ENCODE measurements at regions not wholly inside any gene's neighbourhood (a gene's known extent, or its start where the extent isn't known, plus 50 kb on each side); places are given as distances from the start of the nearest gene placed in this dataset.

GRCh38 chr12:78697817-78698415 is 166.7 kb upstream of the SYT1 start:
- DNase-seq (ENCODE audit: low spot score): no peak

GRCh38 chr12:78698747-78699146 is 165.8 kb upstream of the SYT1 start:
- no peak for DNase-seq (ENCODE audit: low spot score)

- DNase-seq (ENCODE audit: low spot score): no peak
These were observed 164.0 kb upstream of the SYT1 start for GRCh38 chr12:78700565-78700964.

GRCh38 chr12:78703820-78704525 is 160.6 kb upstream of the SYT1 start:
- peak; percentile 20 for DNase-seq (ENCODE audit: low spot score)

- DNase-seq (ENCODE audit: low spot score): no peak
These were observed 152.6 kb upstream of the SYT1 start for GRCh38 chr12:78711954-78712353.

GRCh38 chr12:78712834-78713481 is 151.6 kb upstream of the SYT1 start:
- no peak for DNase-seq (ENCODE audit: low spot score)

- no peak for DNase-seq (ENCODE audit: low spot score)
These were observed 144.9 kb upstream of the SYT1 start for GRCh38 chr12:78719721-78720120.

GRCh38 chr12:78721906-78722305 is 142.7 kb upstream of the SYT1 start:
- no peak for DNase-seq (ENCODE audit: low spot score)

GRCh38 chr12:78725033-78725432 is 139.5 kb upstream of the SYT1 start:
- DNase-seq (ENCODE audit: low spot score): no peak

- DNase-seq (ENCODE audit: low spot score): no peak
These were observed 138.5 kb upstream of the SYT1 start for GRCh38 chr12:78725951-78726580.

GRCh38 chr12:78726854-78727253 is 137.7 kb upstream of the SYT1 start:
- no peak for DNase-seq (ENCODE audit: low spot score)

- DNase-seq (ENCODE audit: low spot score): no peak
These were observed 132.1 kb upstream of the SYT1 start for GRCh38 chr12:78732481-78732880.

GRCh38 chr12:78739653-78740052 is 124.9 kb upstream of the SYT1 start:
- no peak for DNase-seq (ENCODE audit: low spot score)

- no peak for DNase-seq (ENCODE audit: low spot score)
These were observed 118.6 kb upstream of the SYT1 start for GRCh38 chr12:78746001-78746400.

GRCh38 chr12:78753058-78753457 is 111.5 kb upstream of the SYT1 start:
- no peak for DNase-seq (ENCODE audit: low spot score)

GRCh38 chr12:78756936-78757335 is 107.6 kb upstream of the SYT1 start:
- no peak for DNase-seq (ENCODE audit: low spot score)

GRCh38 chr12:78759367-78759766 is 105.2 kb upstream of the SYT1 start:
- DNase-seq (ENCODE audit: low spot score): no peak

GRCh38 chr12:78760906-78761305 is 103.7 kb upstream of the SYT1 start:
- no peak for DNase-seq (ENCODE audit: low spot score)

- no peak for DNase-seq (ENCODE audit: low spot score)
These were observed 99.7 kb upstream of the SYT1 start for GRCh38 chr12:78764913-78765312.

- DNase-seq (ENCODE audit: low spot score): no peak
These were observed 97.2 kb upstream of the SYT1 start for GRCh38 chr12:78767264-78767981.

GRCh38 chr12:78778339-78778738 is 86.2 kb upstream of the SYT1 start:
- no peak for DNase-seq (ENCODE audit: low spot score)

- no peak for DNase-seq (ENCODE audit: low spot score)
These were observed 77.0 kb upstream of the SYT1 start for GRCh38 chr12:78787576-78787975.

Data from hepatic stellate cell (primary cell).